ENCODE measurements at regions not wholly inside any gene's neighbourhood (a gene's known extent, or its start where the extent isn't known, plus 50 kb on each side); places are given as distances from the start of the nearest gene placed in this dataset.
"Not testable (repeated sequence)": the region's sequence is repeated elsewhere in the genome, so short reads cannot be mapped to it uniquely, and the experiment has no call there.

DNA sequence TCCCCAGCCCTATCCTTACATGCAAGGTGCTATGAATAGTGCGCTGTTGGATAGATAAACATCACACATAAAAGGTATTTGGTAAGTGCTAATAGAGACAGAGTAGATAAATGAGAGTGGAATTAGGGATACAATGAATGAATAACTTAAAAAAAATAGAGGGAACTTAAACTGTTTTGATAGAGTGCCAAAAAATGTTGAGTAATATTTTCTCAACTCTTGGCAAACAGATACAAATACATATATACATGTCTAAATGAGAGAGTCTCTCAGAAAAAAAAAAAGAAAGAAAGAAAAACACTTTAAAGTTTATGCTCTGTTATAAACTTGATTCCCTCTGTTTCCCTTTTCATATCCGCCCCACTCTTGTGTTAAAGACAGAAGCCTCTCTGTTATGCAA, 667.4 kb downstream of the ROBO2 start:
- Mint-ChIP-seq H3K27me3 (ENCODE audit: low read depth) (no peaks in the 10 kb centered on the region), H3K27ac (no peak overlapping the region), H3K36me3 (ENCODE audit: low read depth) (no peaks in the 10 kb centered on the region), H3K4me1 (ENCODE audit: low read depth) (no peaks in the 10 kb centered on the region), H3K9me3 (ENCODE audit: insufficient read depth) (no peaks in the 10 kb centered on the region), H3K4me3 (no peak overlapping the region)
- ChIA-PET POLR2A (no interaction called here), CTCF (no interaction called here)
- ATAC-seq: no peak
- DNase-seq: no peak

DNA sequence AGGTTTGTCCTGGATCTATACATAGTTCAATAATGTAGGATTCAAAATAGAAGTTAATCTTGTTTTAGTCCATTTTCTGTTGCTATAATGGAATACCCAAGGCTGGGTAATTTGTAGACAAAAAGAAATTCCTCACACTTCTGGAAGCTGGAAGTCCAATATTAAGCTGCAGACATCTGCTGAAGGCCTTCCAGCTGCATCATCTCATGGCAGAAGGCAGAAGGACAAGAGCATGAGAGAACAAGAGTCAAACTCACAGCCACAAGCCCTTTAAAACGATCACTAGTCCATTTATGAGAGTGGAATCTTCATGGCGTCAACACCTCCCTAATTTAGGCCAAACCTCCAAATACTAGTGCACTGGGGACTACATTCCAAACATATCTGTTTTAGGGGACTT, 669.3 kb downstream of the ROBO2 start:
- DNase-seq (no peak), ATAC-seq (no peak)
- no peaks in the 10 kb centered on the region for H3K9me3 Mint-ChIP-seq (ENCODE audit: insufficient read depth)
- CTCF ChIA-PET: no interaction called here
- POLR2A ChIA-PET: no interaction called here
- no peaks in the 10 kb centered on the region for H3K36me3 Mint-ChIP-seq (ENCODE audit: low read depth)
- no peak overlapping the region for H3K27ac Mint-ChIP-seq
- no peaks in the 10 kb centered on the region for H3K4me1 Mint-ChIP-seq (ENCODE audit: low read depth)
- H3K4me3 Mint-ChIP-seq: no peak overlapping the region
- H3K27me3 Mint-ChIP-seq (ENCODE audit: low read depth): no peaks in the 10 kb centered on the region

DNA sequence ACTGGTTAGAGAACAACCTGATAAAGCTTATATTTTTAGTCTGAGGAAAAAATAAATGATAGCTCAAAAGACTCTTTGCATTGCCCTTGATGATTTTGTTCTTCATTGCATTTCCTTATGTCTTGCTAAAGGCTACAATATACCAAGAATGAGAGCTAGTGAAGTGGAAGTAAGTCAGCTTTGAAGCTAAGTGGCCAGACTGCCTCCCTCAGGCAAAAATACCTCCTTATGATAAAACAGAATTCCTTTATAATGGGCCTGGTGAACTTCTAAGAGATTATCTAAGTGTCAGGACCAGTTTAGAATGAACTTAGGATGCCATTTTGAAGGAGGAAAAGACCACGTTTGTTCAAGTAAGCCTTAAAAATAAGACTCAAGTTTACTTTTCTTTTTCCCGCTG, 678.4 kb downstream of the ROBO2 start:
- no peak for DNase-seq
- Mint-ChIP-seq H3K4me3 (no peak overlapping the region), H3K27me3 (ENCODE audit: low read depth) (no peaks in the 10 kb centered on the region), H3K4me1 (ENCODE audit: low read depth) (no peaks in the 10 kb centered on the region), H3K36me3 (ENCODE audit: low read depth) (no peaks in the 10 kb centered on the region), H3K27ac (no peak overlapping the region), H3K9me3 (ENCODE audit: insufficient read depth) (peaks cover 3% of the 10 kb centered on the region)
- CTCF ChIA-PET: no interaction called here
- POLR2A ChIA-PET: no interaction called here
- no peak for ATAC-seq

DNA sequence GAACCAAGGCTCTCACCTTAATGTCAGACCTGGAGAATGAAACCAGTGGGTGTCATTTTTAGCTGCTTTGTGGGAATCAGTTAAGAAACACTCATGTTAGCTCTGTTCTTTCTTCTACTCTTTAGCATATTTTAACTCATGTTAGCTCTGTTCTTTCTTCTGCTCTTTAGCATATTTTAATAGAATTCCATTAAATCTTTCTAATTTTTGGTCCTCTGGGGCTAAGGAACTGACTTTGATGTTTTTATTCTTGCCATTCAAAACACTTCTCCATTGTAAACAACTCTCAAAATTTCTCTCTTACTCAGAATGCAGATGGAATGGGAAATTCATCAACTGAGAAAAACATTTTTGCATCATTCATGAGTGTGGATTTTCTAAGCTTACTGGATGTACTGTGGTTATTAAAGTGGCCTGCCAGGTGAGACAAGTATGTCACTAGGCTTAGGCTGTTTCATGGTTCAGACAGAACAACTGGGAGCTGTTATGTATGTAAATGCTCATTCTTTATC, 680.6 kb downstream of the ROBO2 start:
- ChIA-PET CTCF (interaction anchor here (0.6 kb wide), 1 partner anchor 108 kb away, joined by 3 read pairs; no protein-coding TSS in a partner anchor), POLR2A (no interaction called here)
- Mint-ChIP-seq H3K4me1 (ENCODE audit: low read depth) (no peaks in the 10 kb centered on the region), H3K27me3 (ENCODE audit: low read depth) (no peaks in the 10 kb centered on the region), H3K9me3 (ENCODE audit: insufficient read depth) (peaks cover 3% of the 10 kb centered on the region), H3K36me3 (ENCODE audit: low read depth) (no peaks in the 10 kb centered on the region), H3K27ac (no peak overlapping the region), H3K4me3 (no peak overlapping the region)
- ATAC-seq (no peak), DNase-seq (no peak)

DNA sequence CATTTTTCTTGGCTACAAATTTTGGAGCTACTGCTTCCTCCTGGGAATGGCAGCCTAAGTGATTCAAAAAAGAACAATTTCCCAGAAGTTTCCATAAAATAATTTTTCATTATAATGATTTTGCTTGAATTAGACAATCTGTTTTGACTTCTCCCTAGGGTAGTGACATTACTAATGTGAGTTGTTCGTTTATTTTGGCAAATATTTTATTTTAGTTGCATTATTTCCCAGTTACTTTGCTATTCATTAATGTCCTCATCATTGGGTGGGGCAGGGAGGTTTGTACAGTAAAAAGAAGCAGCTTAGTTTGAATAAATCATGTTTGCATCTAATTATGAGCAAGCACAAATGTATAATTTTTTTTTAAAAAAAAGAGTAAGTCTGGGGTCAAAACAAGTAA, 686.6 kb downstream of the ROBO2 start:
- Mint-ChIP-seq H3K4me1 (ENCODE audit: low read depth) (no peaks in the 10 kb centered on the region), H3K27me3 (ENCODE audit: low read depth) (no peaks in the 10 kb centered on the region), H3K9me3 (ENCODE audit: insufficient read depth) (no peaks in the 10 kb centered on the region), H3K4me3 (no peak overlapping the region), H3K27ac (no peak overlapping the region), H3K36me3 (ENCODE audit: low read depth) (no peaks in the 10 kb centered on the region)
- ChIA-PET POLR2A (no interaction called here), CTCF (no interaction called here)
- DNase-seq (no peak), ATAC-seq (no peak)

DNA sequence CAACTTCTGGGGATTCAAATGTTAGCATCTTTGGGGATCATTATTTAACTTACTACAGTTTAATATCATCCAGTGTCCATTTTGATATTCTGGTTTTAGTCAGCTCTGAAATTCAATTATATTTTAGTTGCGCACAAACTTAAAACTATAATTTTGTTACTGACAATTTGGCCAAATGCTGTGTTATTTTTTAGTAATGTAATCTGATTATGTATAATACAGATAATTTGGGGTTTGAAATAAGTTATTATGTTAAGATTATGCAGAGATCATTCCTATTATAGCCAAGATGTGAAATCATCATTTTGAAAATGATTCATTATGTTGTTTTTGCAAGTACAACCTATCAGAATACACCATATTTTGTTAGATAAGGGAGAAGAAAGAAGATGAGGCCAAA, 706.1 kb downstream of the ROBO2 start:
- no peak overlapping the region for H3K4me3 Mint-ChIP-seq
- no peak overlapping the region for H3K27ac Mint-ChIP-seq
- no peak for DNase-seq
- no peak for ATAC-seq
- no peaks in the 10 kb centered on the region for H3K36me3 Mint-ChIP-seq (ENCODE audit: low read depth)
- no peaks in the 10 kb centered on the region for H3K4me1 Mint-ChIP-seq (ENCODE audit: low read depth)
- CTCF ChIA-PET: no interaction called here
- no peaks in the 10 kb centered on the region for H3K27me3 Mint-ChIP-seq (ENCODE audit: low read depth)
- POLR2A ChIA-PET: no interaction called here
- no peaks in the 10 kb centered on the region for H3K9me3 Mint-ChIP-seq (ENCODE audit: insufficient read depth)

DNA sequence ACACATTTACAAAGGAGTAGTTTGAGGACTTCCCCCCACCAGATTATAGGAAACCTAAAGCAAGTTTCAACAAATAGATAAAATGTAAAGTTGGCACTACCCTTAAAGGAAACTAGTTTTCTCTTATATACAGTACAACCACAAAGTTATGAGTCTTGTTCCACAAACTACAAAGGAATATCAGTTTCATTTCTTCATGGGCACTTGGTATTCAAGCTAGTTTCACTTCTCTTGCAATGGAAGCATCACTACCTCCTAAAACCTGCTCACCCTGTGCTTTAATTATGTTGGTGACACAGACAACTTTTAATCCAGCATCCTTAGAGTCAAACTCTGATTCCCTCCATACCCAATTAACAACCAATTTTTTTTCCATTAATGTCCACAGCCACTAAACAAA, 707.0 kb downstream of the ROBO2 start:
- Mint-ChIP-seq H3K4me1 (ENCODE audit: low read depth) (no peaks in the 10 kb centered on the region), H3K9me3 (ENCODE audit: insufficient read depth) (no peaks in the 10 kb centered on the region), H3K27ac (no peak overlapping the region), H3K27me3 (ENCODE audit: low read depth) (no peaks in the 10 kb centered on the region), H3K4me3 (no peak overlapping the region), H3K36me3 (ENCODE audit: low read depth) (no peaks in the 10 kb centered on the region)
- DNase-seq (no peak), ATAC-seq (no peak)
- ChIA-PET CTCF (no interaction called here), POLR2A (no interaction called here)

DNA sequence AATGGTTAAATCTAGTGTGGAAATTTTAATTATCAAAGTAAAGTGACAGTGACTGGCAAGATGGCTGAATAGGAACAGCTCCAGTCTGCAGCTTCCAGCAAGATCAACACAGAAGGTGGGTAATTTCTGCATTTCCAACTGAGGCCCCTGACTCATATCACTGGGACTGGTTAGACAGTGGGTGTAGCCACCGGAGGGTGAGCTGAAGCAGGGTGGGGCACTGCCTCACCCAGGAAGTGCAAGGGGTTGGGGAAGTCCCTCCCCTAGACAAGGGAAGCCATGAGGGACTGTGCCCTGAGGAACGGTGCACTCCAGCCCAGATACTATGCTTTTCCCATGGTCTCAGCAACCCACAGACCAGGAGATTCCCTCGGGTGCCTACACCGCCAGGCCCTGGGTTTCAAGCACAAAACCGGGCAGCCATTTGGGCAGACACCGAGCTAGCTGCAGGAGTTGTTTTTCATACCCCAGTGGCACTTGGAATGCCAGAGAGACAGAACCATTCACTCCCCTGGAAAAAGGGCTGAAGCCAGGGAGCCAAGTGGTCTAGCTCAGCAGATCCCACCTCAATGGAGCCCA, 716.6 kb downstream of the ROBO2 start:
- CTCF ChIA-PET; H3K27ac Mint-ChIP-seq; ATAC-seq; H3K36me3 Mint-ChIP-seq (ENCODE audit: low read depth); POLR2A ChIA-PET; H3K4me3 Mint-ChIP-seq; DNase-seq; H3K27me3 Mint-ChIP-seq (ENCODE audit: low read depth); H3K9me3 Mint-ChIP-seq (ENCODE audit: insufficient read depth); H3K4me1 Mint-ChIP-seq (ENCODE audit: low read depth): not testable (repeated sequence)

DNA sequence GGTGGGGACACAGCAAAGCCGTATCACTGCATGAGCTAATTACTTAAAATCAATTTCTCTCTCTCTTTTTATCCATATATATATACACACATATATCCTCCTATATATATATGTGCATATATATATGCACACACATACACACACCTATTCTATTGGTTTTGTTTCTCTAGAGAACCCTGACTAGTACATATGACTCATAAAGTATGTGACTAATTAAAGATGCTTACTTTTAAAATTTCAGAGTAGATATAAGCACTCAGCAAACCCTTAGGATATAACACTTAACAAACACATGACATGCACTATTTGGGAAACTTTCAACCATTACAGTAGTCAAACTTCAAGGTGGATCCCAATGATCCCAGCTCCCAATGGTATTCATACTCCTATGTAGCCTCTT, 732.6 kb downstream of the ROBO2 start:
- H3K4me1 Mint-ChIP-seq (ENCODE audit: low read depth): no peaks in the 10 kb centered on the region
- ChIA-PET CTCF (no interaction called here), POLR2A (no interaction called here)
- no peak overlapping the region for H3K27ac Mint-ChIP-seq
- no peaks in the 10 kb centered on the region for H3K36me3 Mint-ChIP-seq (ENCODE audit: low read depth)
- no peak overlapping the region for H3K4me3 Mint-ChIP-seq
- ATAC-seq: no peak
- DNase-seq: no peak
- peaks cover 6% of the 10 kb centered on the region for H3K9me3 Mint-ChIP-seq (ENCODE audit: insufficient read depth)
- no peaks in the 10 kb centered on the region for H3K27me3 Mint-ChIP-seq (ENCODE audit: low read depth)

DNA sequence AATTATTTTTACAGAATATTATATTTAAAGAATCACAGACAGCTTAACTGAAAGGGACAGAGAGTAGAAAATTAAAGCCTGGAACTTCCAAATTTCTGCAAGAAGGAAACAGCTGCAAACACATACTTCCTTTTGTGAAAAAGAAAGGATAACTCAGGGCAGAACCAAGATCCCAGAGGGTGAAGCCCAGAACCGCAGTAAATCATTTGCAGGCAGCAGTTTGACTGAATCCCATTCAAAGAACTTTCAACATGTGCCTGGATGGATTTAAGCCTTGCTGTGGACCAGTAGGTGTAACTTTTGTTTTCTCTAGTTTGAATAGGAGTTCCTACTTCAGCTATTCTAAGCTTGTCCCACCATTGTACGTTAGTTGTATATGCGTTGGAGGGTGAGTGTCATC, 733.2 kb downstream of the ROBO2 start:
- Mint-ChIP-seq H3K36me3 (ENCODE audit: low read depth) (no peaks in the 10 kb centered on the region), H3K4me1 (ENCODE audit: low read depth) (no peaks in the 10 kb centered on the region), H3K27me3 (ENCODE audit: low read depth) (no peaks in the 10 kb centered on the region), H3K4me3 (no peak overlapping the region), H3K9me3 (ENCODE audit: insufficient read depth) (peaks cover 6% of the 10 kb centered on the region), H3K27ac (no peak overlapping the region)
- CTCF ChIA-PET: no interaction called here
- POLR2A ChIA-PET: no interaction called here
- no peak for DNase-seq
- ATAC-seq: no peak

DNA sequence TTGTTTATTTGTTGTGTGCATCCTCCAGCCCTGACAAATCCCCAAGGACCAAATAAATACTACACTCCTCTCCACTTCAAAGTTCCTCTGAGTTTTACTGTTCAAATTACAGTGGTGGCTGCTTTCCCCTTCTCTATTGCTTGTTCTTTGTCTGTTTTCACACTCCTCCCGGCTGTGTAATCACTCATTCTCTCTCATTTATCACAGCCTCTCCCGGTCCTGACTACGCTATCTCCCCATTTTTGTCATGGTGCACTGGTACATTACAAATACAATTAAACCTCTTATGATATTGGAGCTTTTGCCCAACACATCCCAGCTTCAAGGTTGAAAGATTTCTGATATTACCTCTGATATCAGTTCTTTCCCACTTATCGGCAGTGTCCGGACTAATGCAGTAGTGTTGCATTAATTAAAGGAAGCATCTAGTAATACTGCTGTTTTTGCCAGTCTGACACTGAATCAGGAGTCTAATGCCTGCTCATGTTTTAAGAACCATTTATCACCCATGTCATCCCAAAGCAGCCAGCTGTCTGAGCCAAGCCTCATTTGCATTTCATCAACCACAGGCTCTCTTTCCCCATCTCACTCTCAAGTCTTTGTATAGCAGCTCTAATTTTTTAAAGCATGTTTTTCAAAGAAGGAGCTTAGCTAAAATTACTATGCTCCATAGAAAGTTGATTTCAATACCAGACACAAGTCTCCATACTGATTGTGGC, 740.5 kb downstream of the ROBO2 start:
- Mint-ChIP-seq H3K27ac (no peak overlapping the region), H3K36me3 (ENCODE audit: low read depth) (no peaks in the 10 kb centered on the region), H3K9me3 (ENCODE audit: insufficient read depth) (peaks cover under 1% of the 10 kb centered on the region), H3K4me1 (ENCODE audit: low read depth) (no peaks in the 10 kb centered on the region), H3K27me3 (ENCODE audit: low read depth) (no peaks in the 10 kb centered on the region), H3K4me3 (no peak overlapping the region)
- CTCF ChIA-PET: no interaction called here
- ATAC-seq (no peak), DNase-seq (no peak)
- POLR2A ChIA-PET: no interaction called here

DNA sequence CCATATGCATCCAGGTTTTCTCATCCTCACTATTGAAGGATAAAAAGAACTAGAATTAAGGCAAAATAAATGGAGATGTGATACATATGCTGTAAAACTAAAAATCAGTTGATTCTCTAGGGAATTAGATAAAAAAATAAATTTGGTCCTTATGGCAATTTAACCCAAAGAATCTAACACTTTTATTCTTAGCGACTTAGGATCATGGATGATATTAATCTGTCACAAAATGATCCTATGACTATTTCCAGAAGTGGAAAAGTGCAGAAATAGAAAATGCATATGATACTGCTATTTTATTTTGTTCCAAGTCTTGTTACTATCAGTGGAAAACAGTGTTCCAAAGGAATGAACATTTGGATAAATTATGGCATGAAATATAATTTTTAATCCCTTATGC, 746.3 kb downstream of the ROBO2 start:
- Mint-ChIP-seq H3K27me3 (ENCODE audit: low read depth) (no peaks in the 10 kb centered on the region), H3K9me3 (ENCODE audit: insufficient read depth) (peaks cover 9% of the 10 kb centered on the region), H3K4me1 (ENCODE audit: low read depth) (no peaks in the 10 kb centered on the region), H3K27ac (no peak overlapping the region), H3K36me3 (ENCODE audit: low read depth) (no peaks in the 10 kb centered on the region), H3K4me3 (no peak overlapping the region)
- ATAC-seq (no peak), DNase-seq (no peak)
- CTCF ChIA-PET: no interaction called here
- POLR2A ChIA-PET: no interaction called here

DNA sequence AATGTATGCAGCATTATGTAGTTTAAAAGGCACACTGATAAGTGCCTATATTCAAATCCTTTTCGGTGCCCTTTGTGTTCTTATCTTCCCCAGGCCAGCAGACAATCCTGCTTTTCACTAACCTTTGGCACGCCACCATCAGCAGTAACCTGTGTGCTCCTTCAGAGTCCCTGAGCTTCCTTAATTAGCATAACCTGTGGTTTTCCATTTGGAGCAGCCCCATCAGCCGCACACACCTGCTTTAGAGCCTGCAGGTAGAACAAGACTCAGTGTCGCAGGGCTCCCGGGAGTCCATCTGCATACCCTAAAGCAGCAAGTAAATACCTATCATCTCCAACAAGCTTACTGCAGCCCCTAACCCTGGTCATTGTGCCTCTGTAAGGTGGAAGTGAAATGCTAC, 755.1 kb downstream of the ROBO2 start:
- CTCF ChIA-PET: no interaction called here
- H3K9me3 Mint-ChIP-seq (ENCODE audit: insufficient read depth): no peaks in the 10 kb centered on the region
- POLR2A ChIA-PET: no interaction called here
- H3K27me3 Mint-ChIP-seq (ENCODE audit: low read depth): no peaks in the 10 kb centered on the region
- no peak overlapping the region for H3K27ac Mint-ChIP-seq
- H3K4me3 Mint-ChIP-seq: no peak overlapping the region
- DNase-seq: no peak
- H3K4me1 Mint-ChIP-seq (ENCODE audit: low read depth): no peaks in the 10 kb centered on the region
- no peaks in the 10 kb centered on the region for H3K36me3 Mint-ChIP-seq (ENCODE audit: low read depth)
- no peak for ATAC-seq

Data from activated CD8-positive, alpha-beta T cell treated with anti-CD3 and anti-CD28 coated beads, Interleukin-2, amount 10 ng/mL, durations not matched to agents 7 days and 5 days (primary cell).